C4-2B (cell line): ENCODE measurements at regions not wholly inside any gene's neighbourhood (a gene's known extent, or its start where the extent isn't known, plus 50 kb on each side); places are given as distances from the start of the nearest gene placed in this dataset.

Experiments
- H3K27ac ChIP-seq: fragments of 450-650 bp; 2 replicates; pipeline ENCODE4 v1.5.1; 2017
- CTCF ChIP-seq: fragments of 450-650 bp; conservative IDR thresholded peaks from 2 replicates; pipeline ENCODE4 v1.5.1; 2017; ENCODE audit warnings: mild to moderate bottlenecking
- ZFX ChIP-seq: fragments of 450-650 bp; IDR thresholded peaks from 2 replicates; pipeline ENCODE4 v1.6.1; 2017

- no peak overlapping the region for H3K27ac ChIP-seq
- no peak for TF ChIP-seq CTCF
- no peak for TF ChIP-seq ZFX
These were observed 1217.6 kb downstream of the JRKL start for GRCh38 chr11:97607291-97608000.

- TF ChIP-seq CTCF (peak; percentile 37), ZFX (no peak)
- H3K27ac ChIP-seq = peak overlapping the region; percentile 63
These were observed 1220.2 kb downstream of the JRKL start for GRCh38 chr11:97610000-97610399.

- H3K27ac ChIP-seq = peak overlapping the region; percentile 63
- no peak for TF ChIP-seq ZFX
- no peak for TF ChIP-seq CTCF
These were observed 1221.0 kb downstream of the JRKL start for GRCh38 chr11:97610854-97611253.

GRCh38 chr11:97611345-97611744 is 1221.5 kb downstream of the JRKL start:
- H3K27ac ChIP-seq = peak overlapping the region; percentile 63; the same call in 1 of the 2 replicates
- no peak for TF ChIP-seq CTCF
- TF ChIP-seq ZFX = no peak

- H3K27ac ChIP-seq = no peak overlapping the region
- TF ChIP-seq CTCF = no peak
- no peak for TF ChIP-seq ZFX
These were observed 1224.8 kb downstream of the JRKL start for GRCh38 chr11:97614606-97615005.

GRCh38 chr11:97615546-97615945 is 1225.7 kb downstream of the JRKL start:
- TF ChIP-seq CTCF (no peak), ZFX (no peak)
- no peak overlapping the region for H3K27ac ChIP-seq

GRCh38 chr11:97617031-97617430 is 1227.2 kb downstream of the JRKL start:
- H3K27ac ChIP-seq = no peak overlapping the region
- TF ChIP-seq ZFX (no peak), CTCF (no peak)
